Hematopoietic multipotent progenitor cell (in vitro differentiated cells): ENCODE measurements at regions not wholly inside any gene's neighbourhood (a gene's known extent, or its start where the extent isn't known, plus 50 kb on each side); places are given as distances from the start of the nearest gene placed in this dataset.

Experiments used
- DNase-seq, 3 donors: peaks; one replicate each; pipeline ENCODE4 v3.0.0-alpha.2; 2011 to 2015; ENCODE audit warnings: low read depth in 2 of 3, low spot score in 2 of 3

DNA sequence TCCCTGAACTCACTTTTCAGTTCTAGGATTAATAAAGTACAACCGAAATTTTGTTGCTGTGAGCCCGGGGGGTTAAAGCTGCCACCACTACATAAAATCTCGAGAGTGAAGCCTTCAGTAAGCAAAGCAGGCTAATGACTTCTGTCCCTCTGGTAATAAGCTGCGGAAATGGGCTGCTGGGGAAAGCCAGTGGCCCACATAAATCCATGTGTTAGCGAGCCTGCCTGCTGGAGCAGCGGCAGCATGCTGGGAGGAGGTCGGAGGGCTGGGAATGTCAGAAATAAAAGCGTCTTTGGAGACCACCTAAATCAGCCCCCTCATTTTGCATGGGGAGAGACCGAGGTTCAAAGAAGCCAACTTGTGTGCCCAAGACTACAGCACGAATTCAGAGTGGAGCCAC is 371.7 kb downstream of the TNS1 start:
- no peak for DNase-seq

DNA sequence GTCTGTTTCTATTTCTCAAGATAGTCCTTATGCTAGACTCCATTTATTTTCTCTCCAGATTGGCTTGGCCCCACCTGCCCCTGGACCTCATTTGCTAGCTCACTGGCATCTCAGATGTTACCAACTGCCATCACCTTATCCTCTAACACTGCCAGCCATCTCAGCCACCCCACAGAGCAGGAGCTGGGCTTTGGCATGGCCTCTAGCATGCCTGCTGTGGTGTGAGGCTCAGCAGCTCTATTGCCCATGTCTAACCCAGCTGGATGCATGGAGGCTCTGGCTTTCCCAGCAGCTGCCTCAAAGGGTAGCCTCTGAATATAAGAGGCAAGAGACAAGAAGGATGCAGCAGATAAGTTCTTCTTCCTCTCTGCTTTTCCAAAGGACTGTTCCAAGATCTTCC is 373.4 kb downstream of the TNS1 start:
- DNase-seq, result no peak

DNA sequence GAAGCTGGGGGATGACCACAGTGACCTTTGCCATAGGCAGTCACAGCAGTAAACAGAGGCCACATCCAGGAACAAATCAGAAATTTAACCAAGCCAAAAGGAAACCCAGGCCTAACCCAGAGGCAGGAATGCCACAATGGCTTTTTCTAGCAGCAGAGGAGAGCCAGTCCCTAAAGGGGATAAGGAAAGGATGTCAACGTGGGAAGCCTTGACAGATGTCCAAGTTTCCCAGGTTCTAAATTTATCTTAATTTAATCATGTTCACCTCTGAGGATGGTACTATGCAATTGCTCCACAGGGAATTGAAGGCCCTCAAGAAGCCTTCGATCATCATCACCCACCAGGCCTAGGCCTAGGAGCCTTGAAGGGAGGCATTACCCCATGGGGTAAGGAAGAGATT is 374.7 kb downstream of the TNS1 start:
- no peak for DNase-seq

DNA sequence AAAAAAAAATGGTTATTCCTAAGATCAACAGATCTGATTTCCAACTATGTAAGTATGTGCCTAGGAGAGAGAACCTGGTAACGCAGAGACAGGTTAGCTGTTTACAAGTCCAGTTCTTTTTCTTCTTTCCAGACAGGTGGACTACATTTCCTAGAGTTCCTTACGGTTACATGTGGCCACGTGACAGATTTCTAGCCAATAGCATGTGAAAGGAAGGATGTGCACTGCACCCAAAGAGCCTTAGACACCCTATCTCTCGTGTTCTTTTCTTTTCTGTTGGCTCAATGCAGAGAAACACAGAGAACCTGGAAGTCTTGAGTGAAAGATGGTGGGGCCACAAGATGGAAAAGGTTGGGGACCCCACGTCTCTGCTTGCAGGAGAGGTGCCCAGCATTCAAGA is 375.9 kb downstream of the TNS1 start:
- DNase-seq, result no peak

DNA sequence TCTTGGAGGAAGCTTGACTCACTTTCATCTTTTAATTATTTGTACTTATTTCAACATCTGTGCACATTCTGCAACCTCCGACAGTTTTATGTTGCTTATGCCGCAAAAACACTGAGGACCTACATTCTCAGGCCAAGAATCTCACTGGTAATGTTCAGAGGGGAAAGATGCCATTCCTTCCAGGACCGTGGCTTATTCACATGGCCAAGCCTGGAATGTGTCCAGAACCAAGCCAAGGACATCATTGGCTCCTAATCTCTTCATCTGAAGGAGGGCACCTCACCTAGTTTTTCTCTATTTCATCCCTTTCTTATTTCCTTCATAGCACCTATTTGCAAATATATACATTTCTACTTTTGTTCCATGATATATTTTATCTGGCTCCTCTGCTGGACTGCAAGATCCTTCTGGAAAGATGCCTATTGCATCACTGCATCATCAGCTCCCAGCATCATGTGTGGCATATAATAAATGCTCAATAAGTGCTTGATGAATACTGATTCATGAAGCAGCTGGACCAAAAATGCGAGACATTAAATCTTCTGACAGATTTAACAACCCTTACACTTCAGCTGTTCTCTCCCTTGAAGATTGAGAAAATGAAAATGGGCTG is 377.1 kb downstream of the TNS1 start:
- no peak for DNase-seq

DNA sequence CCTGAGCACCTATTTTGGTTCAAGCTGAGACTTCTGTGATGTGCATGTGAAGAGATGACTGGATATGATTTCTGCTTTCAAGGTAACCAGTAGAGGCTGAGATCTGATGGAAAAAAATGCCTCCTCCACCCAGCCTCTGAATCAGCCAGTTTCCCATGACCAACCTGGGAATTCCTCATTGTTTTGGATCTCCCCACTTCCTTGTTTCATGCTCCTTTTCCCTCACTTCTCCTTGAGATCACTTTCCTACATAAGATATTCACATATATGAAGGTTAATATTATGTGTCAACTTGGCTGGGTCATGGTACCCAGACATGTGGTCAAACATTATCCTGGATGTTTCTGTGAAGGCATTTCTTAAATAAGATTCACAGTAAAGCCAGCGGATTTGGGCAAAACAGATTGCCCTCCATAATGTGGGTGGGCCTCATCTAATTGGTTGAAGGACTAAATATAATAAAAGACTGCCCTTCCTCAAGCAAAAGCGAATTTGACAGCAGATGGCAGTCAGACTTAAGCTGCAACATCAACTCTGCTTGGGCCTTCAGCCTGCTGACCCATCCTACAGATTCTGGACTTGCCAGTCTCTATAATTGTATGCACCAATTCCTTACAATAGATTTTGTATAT is 379.4 kb downstream of the TNS1 start:
- DNase-seq, result no peak

DNA sequence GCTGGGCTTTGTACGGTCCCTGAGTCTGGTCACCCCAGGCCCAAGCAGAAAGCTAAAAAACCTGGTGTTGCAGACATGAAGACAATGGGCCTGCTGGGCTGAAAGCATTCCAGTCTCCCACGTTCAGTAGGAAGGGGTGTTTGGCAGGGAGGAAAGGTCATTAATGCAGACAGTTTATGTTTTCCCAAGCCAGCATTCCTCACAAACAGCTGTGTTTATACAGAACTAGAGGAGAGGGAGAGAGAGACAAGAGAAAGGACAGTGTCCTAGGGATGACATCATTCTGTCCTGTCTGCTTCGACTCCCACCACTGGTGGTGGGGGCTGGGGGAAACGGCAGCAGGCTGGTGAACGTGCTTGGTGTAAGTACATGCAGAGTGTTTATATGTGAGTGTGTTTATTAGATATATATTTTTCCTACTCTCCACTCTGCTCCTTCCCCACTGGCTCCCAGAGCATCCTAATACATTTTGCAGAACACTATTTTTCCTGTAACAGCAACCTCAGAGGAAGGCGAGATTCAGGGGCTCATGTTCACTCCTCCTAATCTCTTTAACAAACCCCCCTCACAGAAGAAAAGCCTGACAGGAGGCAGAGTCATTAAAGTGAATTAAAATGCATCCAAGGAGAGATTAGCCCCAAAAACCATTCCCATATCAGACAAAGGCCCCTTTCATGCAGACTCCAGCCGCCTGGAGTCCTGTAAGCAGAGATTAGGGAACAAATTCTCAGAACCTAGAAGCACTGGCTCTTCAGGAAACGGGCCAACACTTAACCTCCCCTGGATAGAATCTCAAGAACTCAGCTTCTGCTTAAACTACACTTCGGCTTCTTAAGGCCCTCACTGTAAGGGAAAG is 380.4 kb downstream of the TNS1 start:
- DNase-seq, result no peak

DNA sequence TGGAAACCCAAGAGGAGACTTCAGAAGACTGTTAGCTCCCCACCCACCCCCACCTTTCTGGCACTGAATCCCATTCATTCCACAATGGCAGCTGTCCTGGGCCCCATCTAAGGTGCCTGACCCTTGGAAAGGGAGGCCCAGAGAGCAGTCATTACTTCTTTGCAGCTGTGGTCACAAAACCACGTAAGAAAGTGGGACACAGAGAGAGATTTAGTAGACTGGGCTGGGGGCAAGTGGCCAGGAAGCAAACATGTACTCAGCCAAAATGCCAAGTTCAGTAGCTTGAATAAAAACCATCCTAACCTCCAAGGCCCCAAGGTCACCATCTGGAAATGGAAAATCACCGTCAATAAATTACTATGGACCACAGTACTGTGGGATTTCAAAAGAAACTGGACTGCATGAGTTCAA is 381.4 kb downstream of the TNS1 start:
- no peak for DNase-seq

DNA sequence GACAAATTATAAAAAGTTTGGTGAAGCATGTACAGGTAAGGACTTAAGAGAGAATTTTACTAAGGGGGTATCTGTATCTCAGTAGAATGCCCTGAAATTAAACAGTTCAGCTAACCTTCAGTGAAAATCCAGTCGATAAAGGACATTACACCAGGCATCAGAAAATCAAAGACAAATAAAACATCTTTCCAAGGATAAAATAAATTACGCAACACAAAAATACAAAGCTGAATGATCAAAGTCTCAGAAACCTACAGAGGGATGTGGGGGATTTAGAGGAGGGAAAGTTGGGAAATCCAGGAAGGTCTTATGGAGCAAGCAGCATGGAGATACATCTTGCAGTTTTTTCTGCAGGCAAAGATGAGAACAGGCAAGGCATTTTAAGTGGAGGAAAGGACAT is 384.1 kb downstream of the TNS1 start:
- no peak for DNase-seq

DNA sequence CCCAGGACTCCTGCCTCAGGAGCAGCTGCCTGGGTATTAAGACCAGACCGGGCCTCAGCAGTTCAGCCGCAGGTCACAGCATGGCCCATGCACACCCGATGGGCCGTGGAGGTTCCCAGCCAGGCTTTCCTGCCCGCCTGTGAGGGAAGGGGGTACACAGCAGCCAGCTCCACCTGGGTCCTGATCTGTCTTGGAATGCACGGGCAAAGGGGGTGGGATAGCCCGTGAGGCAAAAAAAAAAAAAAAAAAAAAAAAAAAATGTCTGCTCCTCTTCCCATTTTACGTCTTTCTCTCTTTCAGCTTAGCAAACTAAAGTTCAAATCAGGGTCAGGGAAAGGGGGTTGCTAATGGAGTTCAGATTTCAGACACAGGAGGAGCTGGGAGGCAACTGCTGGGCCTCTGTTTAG is 385.2 kb downstream of the TNS1 start:
- DNase-seq, result no peak

DNA sequence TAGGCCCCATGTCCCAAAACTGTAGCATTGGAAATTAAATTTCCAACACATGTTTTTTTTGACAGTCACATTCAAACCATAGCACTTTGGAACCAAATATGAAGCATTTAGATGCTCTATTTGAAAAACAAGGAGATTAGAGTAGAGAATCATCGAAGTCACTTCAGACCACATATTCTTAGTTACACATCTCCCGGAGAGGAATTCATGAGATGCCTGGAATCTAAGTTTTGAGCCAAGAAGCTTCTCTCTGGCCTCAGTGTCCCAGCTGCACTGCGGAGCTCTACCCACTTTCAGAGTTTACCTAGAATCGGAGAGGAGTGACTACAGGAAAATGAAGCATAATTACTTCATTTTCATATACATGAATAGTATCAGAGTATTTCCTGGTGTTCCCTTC is 385.9 kb downstream of the TNS1 start:
- no peak for DNase-seq

DNA sequence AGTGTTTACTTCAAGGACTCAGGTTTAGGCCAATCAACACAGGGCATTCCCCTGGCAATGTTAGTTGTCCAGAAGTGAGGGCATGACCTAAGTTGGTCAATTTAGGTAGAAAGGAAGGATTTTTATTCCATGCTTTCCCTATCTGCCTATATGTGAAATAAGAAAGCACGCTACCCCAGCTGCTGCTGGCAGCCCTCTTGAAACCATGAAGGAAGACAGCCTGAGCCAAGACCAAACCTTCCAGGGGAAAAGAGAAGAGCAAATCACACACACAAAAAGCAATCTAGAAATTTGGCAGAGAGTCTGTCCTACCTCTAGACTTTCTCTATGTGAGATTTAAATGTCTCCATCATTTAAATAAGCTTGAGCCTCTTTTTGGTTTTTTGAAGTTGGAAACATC is 387.6 kb downstream of the TNS1 start:
- DNase-seq, result no peak

DNA sequence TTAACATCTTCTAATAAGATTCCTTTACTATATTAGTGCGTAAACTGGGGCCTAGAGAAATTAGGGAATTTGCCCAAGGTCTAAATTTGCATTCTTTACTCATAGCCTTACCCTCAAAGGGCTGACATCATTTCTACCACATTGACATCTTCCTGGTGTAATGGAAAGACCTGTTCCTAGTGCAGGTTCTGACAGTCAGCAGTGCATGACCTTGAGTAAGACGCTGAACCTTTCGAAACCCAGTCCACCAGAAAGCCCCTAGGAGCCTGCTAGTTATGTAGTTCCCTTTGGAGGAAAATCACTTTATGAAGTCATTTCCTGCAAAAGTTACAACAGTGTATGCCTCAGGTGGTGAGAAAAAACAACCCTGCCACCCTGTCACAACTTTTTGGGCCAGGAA is 388.3 kb downstream of the TNS1 start:
- DNase-seq, result no peak

DNA sequence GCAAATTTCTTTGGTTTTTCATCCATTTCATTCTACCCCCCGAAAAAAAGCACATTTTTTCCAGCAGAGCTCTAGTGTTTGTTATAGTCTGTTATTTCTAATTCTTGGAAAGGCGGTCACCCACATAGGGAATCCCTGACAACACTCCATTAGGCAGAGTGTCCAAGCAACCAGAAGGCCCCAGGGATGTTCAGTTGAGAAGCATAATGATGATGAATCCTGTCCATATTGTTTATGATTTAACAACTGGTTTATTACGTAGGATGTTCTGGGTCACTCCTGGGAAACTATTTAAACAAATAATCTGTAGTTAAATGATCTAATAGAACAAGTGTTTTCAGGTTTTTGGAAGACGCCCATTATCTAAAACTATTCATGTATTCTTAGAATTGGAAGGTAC is 388.7 kb downstream of the TNS1 start:
- DNase-seq, result no peak

DNA sequence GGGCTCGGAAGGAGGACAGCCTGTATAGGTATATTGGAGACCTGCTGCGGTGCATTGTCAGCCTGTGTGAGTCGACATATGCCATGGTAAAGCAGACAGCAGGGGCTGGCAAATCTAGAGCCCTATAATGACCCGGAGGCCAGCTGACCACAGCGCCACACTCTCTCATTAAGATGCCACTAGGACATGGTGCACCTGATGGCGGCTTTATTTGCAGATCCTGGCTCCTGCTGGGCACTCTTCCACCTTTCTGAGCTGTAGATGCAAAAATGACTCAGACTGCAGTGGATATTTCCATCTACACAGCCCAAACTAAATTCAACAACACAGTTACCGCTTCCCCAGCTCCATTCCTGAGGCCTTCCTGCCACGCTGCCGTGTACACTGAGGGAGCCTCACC is 389.9 kb downstream of the TNS1 start:
- DNase-seq, result no peak

DNA sequence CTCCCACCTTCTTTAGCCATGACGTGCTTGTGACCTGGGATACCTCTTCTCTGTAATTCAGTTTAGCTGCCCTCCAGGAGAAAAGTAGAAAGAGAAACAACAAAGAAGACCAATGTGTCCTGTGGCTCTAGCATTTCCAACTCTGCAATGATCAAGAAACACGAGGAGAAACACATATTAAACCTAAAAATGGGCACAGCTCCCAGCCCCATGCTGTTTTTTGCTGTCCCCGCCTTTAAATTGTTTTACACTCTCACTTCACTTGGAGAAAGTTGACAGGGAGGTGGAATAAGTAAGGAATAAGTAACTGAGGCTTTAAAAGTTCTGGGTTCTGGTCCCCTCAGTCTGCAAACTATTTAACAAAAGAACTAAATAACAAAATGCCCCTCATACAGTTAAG is 390.6 kb downstream of the TNS1 start:
- DNase-seq, result no peak

DNA sequence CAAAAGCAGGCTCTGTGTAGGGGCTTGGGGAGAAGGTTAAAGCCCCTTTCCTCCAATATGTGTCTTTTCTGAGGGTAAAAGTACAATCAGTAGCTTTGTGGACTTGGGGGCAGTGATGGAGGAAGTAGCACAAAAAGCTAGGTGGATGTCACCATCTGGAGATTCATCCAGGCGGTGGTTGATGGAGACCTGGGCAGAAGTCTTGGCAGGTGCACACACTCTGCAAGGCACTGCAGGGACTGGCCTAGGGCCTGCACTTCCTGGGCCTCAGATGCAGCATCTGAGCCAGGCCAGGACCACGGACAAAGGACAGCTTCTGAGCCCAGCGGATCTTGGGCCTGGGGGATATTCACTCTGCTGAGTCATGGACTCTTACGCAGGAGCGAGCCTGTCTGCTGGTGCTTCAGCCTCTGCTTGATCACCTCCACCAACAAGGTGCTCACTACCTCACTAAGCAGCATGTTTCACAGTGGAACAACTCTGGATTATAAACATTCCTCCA is 391.1 kb downstream of the TNS1 start:
- no peak for DNase-seq

DNA sequence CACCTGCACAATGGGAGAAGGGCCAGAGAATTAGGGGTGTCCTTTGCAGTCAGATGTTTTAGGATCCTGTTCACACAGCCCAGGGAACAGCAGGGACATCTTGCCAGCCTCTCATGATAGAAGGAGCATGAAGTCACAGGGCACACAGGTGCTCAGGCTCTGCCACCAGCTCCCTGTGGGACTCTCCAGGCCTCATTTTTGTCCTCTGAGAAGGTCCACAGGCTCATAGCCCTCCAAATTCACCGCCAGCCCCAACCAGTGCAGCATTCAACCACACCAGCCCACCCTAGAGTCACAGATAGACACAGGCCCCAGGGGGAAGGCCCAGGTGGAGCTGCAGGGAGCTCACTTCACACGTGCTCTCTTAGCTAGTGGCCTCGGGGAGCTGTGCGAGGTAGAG is 391.7 kb downstream of the TNS1 start:
- no peak for DNase-seq

DNA sequence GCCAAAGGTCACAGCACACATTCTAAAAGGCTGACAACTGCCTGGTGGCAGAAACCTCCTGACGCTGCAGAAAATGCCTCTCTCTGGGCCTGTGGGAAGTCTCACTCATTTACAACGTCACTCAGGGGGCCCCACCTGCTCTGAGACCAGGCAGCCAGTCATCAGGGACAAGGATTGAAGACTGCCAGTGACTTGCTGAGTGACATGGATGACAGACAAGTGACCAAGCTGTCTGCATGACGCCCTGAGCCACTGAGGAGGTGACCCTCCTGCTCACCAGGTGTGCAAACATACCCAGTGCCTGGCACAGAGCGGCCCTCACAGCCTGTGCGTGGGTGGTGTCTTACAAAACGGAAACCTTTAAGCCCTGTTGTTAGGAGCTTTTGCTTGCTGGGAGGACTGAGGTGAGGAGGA is 392.4 kb downstream of the TNS1 start:
- peak in 2 of 3 donors; percentile 22 to 38 for DNase-seq

DNA sequence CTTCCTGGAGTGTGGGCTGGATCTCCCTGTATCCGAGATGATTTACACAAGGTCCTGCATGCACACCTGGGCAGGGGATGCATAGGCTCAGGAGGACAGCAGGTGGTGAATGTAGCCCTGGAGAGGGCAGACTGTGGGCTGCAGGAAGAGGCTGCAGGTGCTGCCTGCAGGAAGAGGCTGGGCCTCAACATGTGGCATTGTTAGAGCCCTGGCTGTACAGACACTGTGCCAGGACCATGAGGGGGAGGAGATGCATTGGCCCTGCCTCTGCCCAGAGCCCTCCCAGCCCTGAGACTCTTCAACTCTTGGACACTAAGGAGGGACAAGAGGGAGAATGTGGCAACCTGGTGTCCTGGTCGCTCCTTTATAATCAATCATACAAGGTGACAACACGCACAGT is 392.8 kb downstream of the TNS1 start:
- DNase-seq, result no peak

DNA sequence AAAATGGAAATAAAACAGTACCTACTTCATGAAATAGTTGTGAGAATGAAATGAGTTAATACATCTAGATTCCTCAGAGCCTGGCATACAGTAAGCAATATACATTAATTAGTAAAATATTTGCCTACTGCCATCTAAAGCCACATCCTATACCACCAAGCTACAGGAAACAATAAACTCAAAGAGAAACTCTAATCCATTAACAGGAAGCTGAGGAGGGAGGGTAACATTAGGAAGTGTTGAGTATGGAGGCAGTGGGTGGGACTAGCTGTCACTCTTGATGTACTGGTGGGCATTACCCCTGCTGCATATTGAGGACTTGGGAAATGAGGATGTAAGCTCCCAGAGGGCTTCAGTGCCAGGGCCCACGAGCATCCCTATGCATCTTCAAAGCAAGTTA is 396.5 kb downstream of the TNS1 start:
- no peak for DNase-seq
